ENCODE measurements at regions not wholly inside any gene's neighbourhood (a gene's known extent, or its start where the extent isn't known, plus 50 kb on each side); places are given as distances from the start of the nearest gene placed in this dataset.

GRCh38 chr22:34000879-34001526 is 80.7 kb upstream of the LARGE1 start:
- CTCF ChIA-PET: no interaction called here
- intact Hi-C loops (cut with micrococcal nuclease): no loop called here
- H3K9me3 Mint-ChIP-seq: peaks cover 9% of the 10 kb centered on the region
- no peaks in the 10 kb centered on the region for H3K4me1 Mint-ChIP-seq (ENCODE audit: low read depth)
- no peak overlapping the region for H3K27ac Mint-ChIP-seq
- no peak for ATAC-seq
- H3K27me3 Mint-ChIP-seq: no peaks in the 10 kb centered on the region
- H3K36me3 Mint-ChIP-seq (ENCODE audit: low read depth): no peaks in the 10 kb centered on the region
- no peak for TF ChIP-seq CTCF (IDR thresholded peaks at IDR 0.05)
- POLR2A ChIA-PET: no interaction called here
- DNase-seq: no peak
- H3K4me3 Mint-ChIP-seq: no peak overlapping the region

GRCh38 chr22:34001701-34002466 is 81.6 kb upstream of the LARGE1 start:
- ChIA-PET POLR2A (no interaction called here), CTCF (no interaction called here)
- ATAC-seq (no peak), DNase-seq (no peak)
- H3K4me1 Mint-ChIP-seq (ENCODE audit: low read depth): no peaks in the 10 kb centered on the region
- H3K27ac Mint-ChIP-seq: no peak overlapping the region
- TF ChIP-seq CTCF (IDR thresholded peaks at IDR 0.05): no peak
- H3K27me3 Mint-ChIP-seq: no peaks in the 10 kb centered on the region
- intact Hi-C loops (cut with micrococcal nuclease): no loop called here
- no peaks in the 10 kb centered on the region for H3K36me3 Mint-ChIP-seq (ENCODE audit: low read depth)
- H3K4me3 Mint-ChIP-seq: no peak overlapping the region
- peaks cover 9% of the 10 kb centered on the region for H3K9me3 Mint-ChIP-seq

- Mint-ChIP-seq H3K36me3 (ENCODE audit: low read depth) (no peaks in the 10 kb centered on the region), H3K27ac (no peak overlapping the region), H3K27me3 (no peaks in the 10 kb centered on the region), H3K9me3 (peaks cover 6% of the 10 kb centered on the region), H3K4me3 (no peak overlapping the region), H3K4me1 (ENCODE audit: low read depth) (no peaks in the 10 kb centered on the region)
- no peak for ATAC-seq
- ChIA-PET CTCF (no interaction called here), POLR2A (no interaction called here)
- no peak for DNase-seq
- TF ChIP-seq CTCF (IDR thresholded peaks at IDR 0.05): no peak
- intact Hi-C loops (cut with micrococcal nuclease): no loop called here
These were observed 83.8 kb upstream of the LARGE1 start for GRCh38 chr22:34004058-34004457.

- ChIA-PET CTCF (no interaction called here), POLR2A (no interaction called here)
- Mint-ChIP-seq H3K27ac (no peak overlapping the region), H3K9me3 (peaks cover 16% of the 10 kb centered on the region), H3K4me3 (no peak overlapping the region), H3K4me1 (ENCODE audit: low read depth) (no peaks in the 10 kb centered on the region), H3K36me3 (ENCODE audit: low read depth) (no peaks in the 10 kb centered on the region), H3K27me3 (no peaks in the 10 kb centered on the region)
- no peak for TF ChIP-seq CTCF (IDR thresholded peaks at IDR 0.05)
- intact Hi-C loops (cut with micrococcal nuclease): no loop called here
- ATAC-seq: no peak
- DNase-seq: no peak
These were observed 90.0 kb upstream of the LARGE1 start for GRCh38 chr22:34010259-34010658.

GRCh38 chr22:34015642-34016041 is 95.4 kb upstream of the LARGE1 start:
- TF ChIP-seq CTCF (IDR thresholded peaks at IDR 0.05): no peak
- Mint-ChIP-seq H3K27me3 (no peaks in the 10 kb centered on the region), H3K4me3 (no peak overlapping the region), H3K4me1 (ENCODE audit: low read depth) (no peaks in the 10 kb centered on the region), H3K9me3 (peaks cover 16% of the 10 kb centered on the region), H3K27ac (no peak overlapping the region), H3K36me3 (ENCODE audit: low read depth) (no peaks in the 10 kb centered on the region)
- intact Hi-C loops (cut with micrococcal nuclease): no loop called here
- CTCF ChIA-PET: no interaction called here
- POLR2A ChIA-PET: no interaction called here
- DNase-seq: no peak
- no peak for ATAC-seq
